Neural cell (in vitro differentiated cells): ENCODE measurements at regions not wholly inside any gene's neighbourhood (a gene's known extent, or its start where the extent isn't known, plus 50 kb on each side); places are given as distances from the start of the nearest gene placed in this dataset.

Experiments
- EP300 ChIP-seq: fragments of 450-650 bp; conservative IDR thresholded peaks from 2 replicates; pipeline ENCODE4 v1.6.1; 2014; ENCODE audit warnings: antibody characterized with exemption, mild to moderate bottlenecking, moderate library complexity; ENCODE audit not compliant: poor library complexity, severe bottlenecking
- EZH2 ChIP-seq: fragments of 200-600, 300-800 bp; shearing (Covaris generic), sonication (generic); IDR thresholded peaks from 2 replicates; pipeline ENCODE4 v1.6.1; 2014; ENCODE audit warnings: antibody characterized with exemption, low read length, borderline replicate concordance, mild to moderate bottlenecking; ENCODE audit not compliant: insufficient read depth, poor library complexity, severe bottlenecking
- POLR2AphosphoS5 ChIP-seq: IDR thresholded peaks from 2 replicates; pipeline ENCODE4 v1.6.1; 2012
- RAD21 ChIP-seq: fragments of 450-650 bp; conservative IDR thresholded peaks from 2 replicates; pipeline ENCODE4 v1.6.1; 2014; ENCODE audit warnings: antibody characterized with exemption, mild to moderate bottlenecking, moderate library complexity
- SMC3 ChIP-seq: fragments of 450-650 bp; conservative IDR thresholded peaks from 2 replicates; pipeline ENCODE4 v1.6.1; 2014; ENCODE audit warnings: antibody characterized with exemption, mild to moderate bottlenecking, moderate library complexity; ENCODE audit not compliant: poor library complexity
- TAF1 ChIP-seq: IDR thresholded peaks from 2 replicates; pipeline ENCODE4 v1.6.1; 2012; ENCODE audit warnings: low read depth
- TF ChIP-seq, protein P1 (sequence below): fragments of 450-650 bp; IDR thresholded peaks from 2 replicates; pipeline ENCODE4 v1.5.1; 2014; ENCODE audit warnings: antibody characterized with exemption, mild to moderate bottlenecking, moderate library complexity; ENCODE audit not compliant: poor library complexity, severe bottlenecking
- TF ChIP-seq, protein P2 (sequence below): IDR thresholded peaks from 2 replicates; pipeline ENCODE4 v1.6.1; 2012; ENCODE audit warnings: borderline replicate concordance

DNA sequence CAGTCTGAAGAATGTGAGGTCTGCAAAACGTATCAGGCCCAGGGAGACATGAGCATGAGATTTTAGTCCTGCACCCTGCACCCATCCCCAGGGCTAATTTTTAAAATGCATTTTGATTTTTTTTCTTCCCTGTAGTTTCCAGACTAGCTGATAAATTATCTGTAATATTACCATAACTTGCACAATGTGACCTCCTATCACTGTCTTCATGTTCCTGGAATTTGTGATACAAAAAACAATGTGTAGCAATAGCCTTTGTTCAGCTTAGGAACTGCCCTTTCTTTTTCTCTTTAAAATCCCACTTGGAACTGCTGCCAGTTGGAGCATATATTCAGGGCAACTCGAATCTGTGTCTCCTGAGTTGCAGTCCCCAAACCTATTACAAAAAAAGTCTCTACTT lies 222.8 kb upstream of the HS6ST1 start:
- TF ChIP-seq EP300, result no peak
- TF ChIP-seq TAF1, result no peak
- TF ChIP-seq RAD21, result no peak
- TF ChIP-seq, protein P1, sequence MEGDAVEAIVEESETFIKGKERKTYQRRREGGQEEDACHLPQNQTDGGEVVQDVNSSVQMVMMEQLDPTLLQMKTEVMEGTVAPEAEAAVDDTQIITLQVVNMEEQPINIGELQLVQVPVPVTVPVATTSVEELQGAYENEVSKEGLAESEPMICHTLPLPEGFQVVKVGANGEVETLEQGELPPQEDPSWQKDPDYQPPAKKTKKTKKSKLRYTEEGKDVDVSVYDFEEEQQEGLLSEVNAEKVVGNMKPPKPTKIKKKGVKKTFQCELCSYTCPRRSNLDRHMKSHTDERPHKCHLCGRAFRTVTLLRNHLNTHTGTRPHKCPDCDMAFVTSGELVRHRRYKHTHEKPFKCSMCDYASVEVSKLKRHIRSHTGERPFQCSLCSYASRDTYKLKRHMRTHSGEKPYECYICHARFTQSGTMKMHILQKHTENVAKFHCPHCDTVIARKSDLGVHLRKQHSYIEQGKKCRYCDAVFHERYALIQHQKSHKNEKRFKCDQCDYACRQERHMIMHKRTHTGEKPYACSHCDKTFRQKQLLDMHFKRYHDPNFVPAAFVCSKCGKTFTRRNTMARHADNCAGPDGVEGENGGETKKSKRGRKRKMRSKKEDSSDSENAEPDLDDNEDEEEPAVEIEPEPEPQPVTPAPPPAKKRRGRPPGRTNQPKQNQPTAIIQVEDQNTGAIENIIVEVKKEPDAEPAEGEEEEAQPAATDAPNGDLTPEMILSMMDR, result no peak
- no peak for TF ChIP-seq POLR2AphosphoS5
- TF ChIP-seq, protein P2, sequence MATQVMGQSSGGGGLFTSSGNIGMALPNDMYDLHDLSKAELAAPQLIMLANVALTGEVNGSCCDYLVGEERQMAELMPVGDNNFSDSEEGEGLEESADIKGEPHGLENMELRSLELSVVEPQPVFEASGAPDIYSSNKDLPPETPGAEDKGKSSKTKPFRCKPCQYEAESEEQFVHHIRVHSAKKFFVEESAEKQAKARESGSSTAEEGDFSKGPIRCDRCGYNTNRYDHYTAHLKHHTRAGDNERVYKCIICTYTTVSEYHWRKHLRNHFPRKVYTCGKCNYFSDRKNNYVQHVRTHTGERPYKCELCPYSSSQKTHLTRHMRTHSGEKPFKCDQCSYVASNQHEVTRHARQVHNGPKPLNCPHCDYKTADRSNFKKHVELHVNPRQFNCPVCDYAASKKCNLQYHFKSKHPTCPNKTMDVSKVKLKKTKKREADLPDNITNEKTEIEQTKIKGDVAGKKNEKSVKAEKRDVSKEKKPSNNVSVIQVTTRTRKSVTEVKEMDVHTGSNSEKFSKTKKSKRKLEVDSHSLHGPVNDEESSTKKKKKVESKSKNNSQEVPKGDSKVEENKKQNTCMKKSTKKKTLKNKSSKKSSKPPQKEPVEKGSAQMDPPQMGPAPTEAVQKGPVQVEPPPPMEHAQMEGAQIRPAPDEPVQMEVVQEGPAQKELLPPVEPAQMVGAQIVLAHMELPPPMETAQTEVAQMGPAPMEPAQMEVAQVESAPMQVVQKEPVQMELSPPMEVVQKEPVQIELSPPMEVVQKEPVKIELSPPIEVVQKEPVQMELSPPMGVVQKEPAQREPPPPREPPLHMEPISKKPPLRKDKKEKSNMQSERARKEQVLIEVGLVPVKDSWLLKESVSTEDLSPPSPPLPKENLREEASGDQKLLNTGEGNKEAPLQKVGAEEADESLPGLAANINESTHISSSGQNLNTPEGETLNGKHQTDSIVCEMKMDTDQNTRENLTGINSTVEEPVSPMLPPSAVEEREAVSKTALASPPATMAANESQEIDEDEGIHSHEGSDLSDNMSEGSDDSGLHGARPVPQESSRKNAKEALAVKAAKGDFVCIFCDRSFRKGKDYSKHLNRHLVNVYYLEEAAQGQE, result no peak
- TF ChIP-seq EZH2, result no peak
- no peak for TF ChIP-seq SMC3
